GM12875 (cell line): ENCODE measurements at regions not wholly inside any gene's neighbourhood (a gene's known extent, or its start where the extent isn't known, plus 50 kb on each side); places are given as distances from the start of the nearest gene placed in this dataset.

Experiments
- H3K4me3 ChIP-seq: one replicate; pipeline ENCODE4 v1.5.1; 2011; ENCODE audit warnings: low read depth, low read length, control low read depth
- CTCF ChIP-seq: IDR thresholded peaks from 2 replicates; pipeline ENCODE4 v1.5.1; 2011; ENCODE audit warnings: low read depth, mild to moderate bottlenecking, control low read depth, inconsistent platforms, low read length, moderate library complexity, borderline replicate concordance; ENCODE audit not compliant: insufficient read depth

GRCh38 chr3:187987924-187988323 is 166.0 kb upstream of the LPP start:
- TF ChIP-seq CTCF: no peak
- no peak overlapping the region for H3K4me3 ChIP-seq

GRCh38 chr3:187989575-187990153 is 164.3 kb upstream of the LPP start:
- H3K4me3 ChIP-seq: no peak overlapping the region
- TF ChIP-seq CTCF: no peak

- no peak for TF ChIP-seq CTCF
- H3K4me3 ChIP-seq: no peak overlapping the region
Measured at GRCh38 chr3:187992609-187993008, 161.3 kb upstream of the LPP start.

GRCh38 chr3:187994221-187995042 is 159.5 kb upstream of the LPP start:
- H3K4me3 ChIP-seq: no peak overlapping the region
- no peak for TF ChIP-seq CTCF

- no peak for TF ChIP-seq CTCF
- no peak overlapping the region for H3K4me3 ChIP-seq
Measured at GRCh38 chr3:187995043-187995400, 158.9 kb upstream of the LPP start.

GRCh38 chr3:187995667-187996066 is 158.3 kb upstream of the LPP start:
- H3K4me3 ChIP-seq: no peak overlapping the region
- TF ChIP-seq CTCF: no peak

GRCh38 chr3:187996609-187997008 is 157.3 kb upstream of the LPP start:
- no peak overlapping the region for H3K4me3 ChIP-seq
- TF ChIP-seq CTCF: no peak
